OCI-LY3 (cell line): ENCODE measurements at regions not wholly inside any gene's neighbourhood (a gene's known extent, or its start where the extent isn't known, plus 50 kb on each side); places are given as distances from the start of the nearest gene placed in this dataset.

Experiments
- CTCF ChIP-seq: fragments of 200-600, 300-600 bp; sonication (generic); IDR thresholded peaks from 2 replicates; pipeline ENCODE4 v1.5.1; 2014; ENCODE audit warnings: antibody characterized with exemption, low read length, low read depth
- EZH2phosphoT487 ChIP-seq: fragments of 200-600 bp; shearing (Covaris generic); IDR thresholded peaks from 2 replicates; pipeline ENCODE4 v1.6.1; 2018; ENCODE audit warnings: antibody characterized with exemption, mixed run types, low read depth

GRCh38 chr3:150023239-150023636, 52.5 kb upstream of the PFN2 start:
- TF ChIP-seq CTCF (no peak), EZH2phosphoT487 (no peak)
